K562 (cell line): ENCODE measurements at regions not wholly inside any gene's neighbourhood (a gene's known extent, or its start where the extent isn't known, plus 50 kb on each side); places are given as distances from the start of the nearest gene placed in this dataset.

Experiments
- ATAC-seq: fragments of 200-7000 bp; cut with Tn5 transposase; 3 replicates; pipeline ENCODE4 v1.9.1; 2020; ENCODE audit warnings: moderate library complexity
- BruUV-seq: library from RNA; stranded (reverse); fragments of 400-500 nt; replicated peaks from 2 replicates; lab custom pipeline; 2021; lab: Mats Ljungman, UMichigan
- CTCF ChIA-PET: fragments of 300-600 bp; formaldehyde crosslinking; extraction: SDS; loops from one replicate; lab custom pipeline; 2021; ENCODE audit warnings: low intra/inter-chr PET ratio; lab: Yijun Ruan, JAX
- POLR2A ChIA-PET: fragments of 300-600, 350-650 bp; sonication (Branson Sonifier 250); formaldehyde crosslinking; extraction: SDS; loops from one replicate; lab custom pipeline; 2021; ENCODE audit warnings: antibody characterized with exemption, inconsistent platforms; lab: Yijun Ruan, JAX
- DNase-seq, 4 experiments: peaks; one replicate each; pipeline versions ENCODE4 v3.0.0 to v3.0.0-alpha.2; 2011 to 2018; ENCODE audit warnings: low spot score in 3 of 4, mixed read lengths in 3 of 4; ENCODE audit errors: extremely low read depth in 1 of 4
- FAIRE-seq: peaks from 2 replicates; lab custom pipeline; 2011; peaks lifted over from hg19 to GRCh38; lab: Jason Lieb, UNC
- H2AFZ ChIP-seq: 2 replicates; pipeline ENCODE4 v1.6.0; 2011; ENCODE audit warnings: low read depth, low read length, control low read depth, inconsistent platforms
- H3K27ac ChIP-seq: fragments of 200-600 bp; 3 replicates; pipeline ENCODE4 v1.8.0; 2011; ENCODE audit warnings: low read depth, mild to moderate bottlenecking, control low read depth, inconsistent platforms, low read length, moderate library complexity, mixed read lengths; ENCODE audit errors: extremely low read depth
- H3K27me3 ChIP-seq, 2 experiments: fragments of 300-600 bp in 1 of 2; 2 replicates in 1 of 2; 3 replicates in 1 of 2; pipeline versions ENCODE4 v1.6.0 to v1.8.0; 2011; ENCODE audit warnings: inconsistent platforms in 2 of 2, low read length in 2 of 2, mild to moderate bottlenecking in 1 of 2, mixed read lengths in 1 of 2, moderate library complexity in 1 of 2; ENCODE audit not compliant: control insufficient read depth in 2 of 2, insufficient read depth in 2 of 2
- H3K36me3 ChIP-seq: fragments of 300-600 bp; 3 replicates; pipeline ENCODE4 v1.8.0; 2011; ENCODE audit warnings: mild to moderate bottlenecking, low read length, inconsistent platforms; ENCODE audit not compliant: control insufficient read depth, insufficient read depth
- H3K4me1 ChIP-seq, 2 experiments: fragments of 200-600 bp in 1 of 2; replicated peaks in 1 of 2; 2 replicates in 1 of 2; 3 replicates in 1 of 2; pipeline versions ENCODE4 v1.5.1 to v1.8.0; 2011; ENCODE audit warnings: inconsistent platforms in 2 of 2, low read length in 2 of 2, mild to moderate bottlenecking in 1 of 2, mixed read lengths in 1 of 2, moderate library complexity in 1 of 2; ENCODE audit not compliant: control insufficient read depth in 2 of 2, insufficient read depth in 2 of 2
- H3K4me2 ChIP-seq: 2 replicates; pipeline ENCODE4 v1.6.1; 2011; ENCODE audit warnings: low read length, control low read depth, inconsistent platforms, mixed read lengths; ENCODE audit not compliant: insufficient read depth
- H3K4me3 ChIP-seq: fragments of 200-600 bp; sonication (generic), shearing (Covaris generic); 2 replicates; pipeline ENCODE4 v1.5.1; 2016; ENCODE audit warnings: control low read depth, inconsistent platforms
- H3K79me2 ChIP-seq: fragments of 200-600 bp; 3 replicates; pipeline ENCODE4 v1.8.0; 2011; ENCODE audit warnings: low read length, inconsistent platforms; ENCODE audit not compliant: control insufficient read depth, insufficient read depth
- H3K9ac ChIP-seq, 2 experiments: 2 replicates each; pipeline versions ENCODE4 v1.6.0 to v1.6.1; 2011; ENCODE audit warnings: low read depth in 2 of 2, low read length in 2 of 2, control low read depth in 1 of 2, inconsistent platforms in 1 of 2, mild to moderate bottlenecking in 1 of 2, mixed read lengths in 1 of 2; ENCODE audit not compliant: insufficient read depth in 1 of 2
- H3K9me1 ChIP-seq: one replicate; pipeline ENCODE4 v1.6.0; 2011; ENCODE audit warnings: inconsistent platforms, mild to moderate bottlenecking, low read length, moderate library complexity; ENCODE audit not compliant: control insufficient read depth, insufficient read depth
- H3K9me3 ChIP-seq: replicated peaks from 2 replicates; pipeline ENCODE4 v1.5.1; 2011; ENCODE audit warnings: low read depth, low read length, inconsistent platforms; ENCODE audit not compliant: control insufficient read depth, insufficient read depth
- H4K20me1 ChIP-seq: replicated peaks from 2 replicates; pipeline ENCODE4 v1.6.1; 2011; ENCODE audit warnings: low read length, inconsistent platforms, mixed read lengths; ENCODE audit not compliant: control insufficient read depth, insufficient read depth
- ARID3B ChIP-seq: fragments of 250-450 bp; sonication (Bioruptor Pico); IDR thresholded peaks from 2 replicates; pipeline ENCODE4 v1.4.0; 2020; ENCODE audit warnings: borderline replicate concordance
- BACH1 ChIP-seq: fragments of 200-800 bp; sonication (Bioruptor generic); IDR thresholded peaks from 2 replicates; pipeline ENCODE4 v1.6.1; 2016; ENCODE audit warnings: missing genetic modification characterization, missing compliant biosample characterization
- HDGF ChIP-seq: fragments of 450-650 bp; IDR thresholded peaks from 2 replicates; pipeline ENCODE4 v1.6.1; 2016
- HOMEZ ChIP-seq: fragments of 250-450 bp; sonication (Bioruptor Pico); IDR thresholded peaks from 2 replicates; pipeline ENCODE4 v1.4.0; 2020; ENCODE audit warnings: mild to moderate bottlenecking, moderate library complexity
- KDM2B ChIP-seq: fragments of 250-450 bp; sonication (Bioruptor Pico); IDR thresholded peaks from 2 replicates; pipeline ENCODE4 v1.8.0; 2021; ENCODE audit warnings: mild to moderate bottlenecking, moderate library complexity
- L3MBTL2 ChIP-seq: fragments of 450-650 bp; IDR thresholded peaks from 2 replicates; pipeline ENCODE4 v1.6.1; 2016; ENCODE audit warnings: mild to moderate bottlenecking, moderate library complexity
- LARP7 ChIP-seq: fragments of 450-650 bp; IDR thresholded peaks from 2 replicates; pipeline ENCODE4 v1.6.1; 2016
- PPARD ChIP-seq: fragments of 250-450 bp; sonication (Bioruptor Pico); IDR thresholded peaks from 2 replicates; pipeline ENCODE4 v1.8.0; 2022; ENCODE audit warnings: inconsistent platforms, mild to moderate bottlenecking, moderate library complexity
- SUPT5H ChIP-seq: fragments of 450-650 bp; IDR thresholded peaks from 2 replicates; pipeline ENCODE4 v1.6.1; 2016
- ZBED1 ChIP-seq: IDR thresholded peaks from 2 replicates; pipeline ENCODE4 v1.6.1; 2014
- ZNF395 ChIP-seq: fragments of 200-800 bp; sonication (Bioruptor generic); IDR thresholded peaks from 2 replicates; pipeline ENCODE4 v1.6.1; 2017; ENCODE audit warnings: missing genetic modification characterization, missing compliant biosample characterization
- ZNF766 ChIP-seq: fragments of 200-800 bp; sonication (Bioruptor generic); conservative IDR thresholded peaks from 2 replicates; pipeline ENCODE4 v1.6.1; 2016; ENCODE audit warnings: missing genetic modification characterization, missing compliant biosample characterization
- WGBS: fragments of 100-300 bp; shearing (Covaris generic); methylation state at CpG from one replicate; pipeline ENCODE4 v1.1.6; 2016; ENCODE audit warnings: low coverage, mixed read lengths; ENCODE audit not compliant: insufficient coverage; ENCODE audit errors: missing lambda C conversion rate; 5-methylcytosine and 5-hydroxymethylcytosine counted together
- in situ Hi-C: fragments of 300-500 bp; cut with MboI; formaldehyde crosslinking; loops from 4 replicates; pipeline ENCODE4 v1.15.0; 2018; ENCODE audit warnings: inconsistent platforms, mixed read lengths
- intact Hi-C: fragments of 100-400 bp; cut with micrococcal nuclease; formaldehyde crosslinking; loops from 2 replicates; pipeline ENCODE4 v1.14.2; 2022
- TF ChIP-seq, protein P1 (sequence below), 2 experiments: fragments of 450-650 bp; conservative IDR thresholded peaks; 2 replicates each; pipeline ENCODE4 v1.6.1; 2017; ENCODE audit warnings: mild to moderate bottlenecking in 2 of 2, moderate library complexity in 2 of 2

DNA sequence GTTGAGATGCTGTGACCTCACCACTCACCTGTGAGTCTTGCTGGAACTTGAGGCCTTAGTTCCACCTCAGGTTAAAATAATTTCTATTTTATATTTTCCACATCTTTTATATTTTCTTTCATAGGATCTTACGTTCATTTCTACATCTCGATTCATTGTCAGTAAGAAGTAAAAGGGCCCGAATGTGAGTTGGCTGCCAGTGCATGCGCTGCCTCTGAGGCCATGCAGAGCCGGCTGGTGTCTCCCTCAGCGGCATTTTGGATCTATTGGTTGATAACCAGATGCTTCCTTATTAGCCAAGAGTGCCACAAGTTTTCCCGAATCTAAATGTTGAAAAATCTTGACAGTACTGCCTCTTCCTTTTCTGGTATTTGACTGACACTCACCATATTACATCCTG, 347.3 kb downstream of the TEX29 start:
- Histone ChIP-seq H3K4me1 (no peaks in the 10 kb centered on the region; a peak in 1 of 5 replicates), H3K9me1 (no peaks in the 10 kb centered on the region), H3K9ac (no peak overlapping the region), H3K4me2 (no peak overlapping the region), H3K4me3 (no peak overlapping the region), H4K20me1 (no peaks in the 10 kb centered on the region), H2AFZ (no peak overlapping the region), H3K27ac (no peak overlapping the region), H3K36me3 (no peaks in the 10 kb centered on the region), H3K27me3 (peaks cover 0 to 27% of the 10 kb centered on the region in 2 experiments; a peak in 2 of 5 replicates), H3K9me3 (no peaks in the 10 kb centered on the region), H3K79me2 (no peaks in the 10 kb centered on the region)
- ATAC-seq (no peak), DNase-seq (no peak), FAIRE-seq (no peak)
- ChIA-PET CTCF (no interaction called here), POLR2A (no interaction called here)
- no TSS peak for BruUV-seq
- WGBS = 0% methylated on average over 7 of the region's 7 CpGs
- in situ Hi-C loops = loop anchor here (10.0 kb wide), 1 partner anchor 87 kb away; no protein-coding TSS in a partner anchor
- intact Hi-C loops = no loop called here
- TF ChIP-seq SUPT5H (no peak), L3MBTL2 (no peak), HDGF (no peak), ZNF395 (CRISPR knock-in tag) (no peak), ZBED1 (no peak), ARID3B (no peak), LARP7 (no peak), HOMEZ (CRISPR knock-in tag) (no peak), PPARD (no peak), ZNF766 (CRISPR knock-in tag) (no peak), KDM2B (CRISPR knock-in tag) (no peak), BACH1 (tag) (no peak)
- TF ChIP-seq, protein P1, sequence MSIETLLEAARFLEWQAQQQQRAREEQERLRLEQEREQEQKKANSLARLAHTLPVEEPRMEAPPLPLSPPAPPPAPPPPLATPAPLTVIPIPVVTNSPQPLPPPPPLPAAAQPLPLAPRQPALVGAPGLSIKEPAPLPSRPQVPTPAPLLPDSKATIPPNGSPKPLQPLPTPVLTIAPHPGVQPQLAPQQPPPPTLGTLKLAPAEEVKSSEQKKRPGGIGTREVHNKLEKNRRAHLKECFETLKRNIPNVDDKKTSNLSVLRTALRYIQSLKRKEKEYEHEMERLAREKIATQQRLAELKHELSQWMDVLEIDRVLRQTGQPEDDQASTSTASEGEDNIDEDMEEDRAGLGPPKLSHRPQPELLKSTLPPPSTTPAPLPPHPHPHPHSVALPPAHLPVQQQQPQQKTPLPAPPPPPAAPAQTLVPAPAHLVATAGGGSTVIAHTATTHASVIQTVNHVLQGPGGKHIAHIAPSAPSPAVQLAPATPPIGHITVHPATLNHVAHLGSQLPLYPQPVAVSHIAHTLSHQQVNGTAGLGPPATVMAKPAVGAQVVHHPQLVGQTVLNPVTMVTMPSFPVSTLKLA (conservative IDR thresholded peaks at IDR 0.05) = no peak
